ENCODE measurements at regions not wholly inside any gene's neighbourhood (a gene's known extent, or its start where the extent isn't known, plus 50 kb on each side); places are given as distances from the start of the nearest gene placed in this dataset.

DNA sequence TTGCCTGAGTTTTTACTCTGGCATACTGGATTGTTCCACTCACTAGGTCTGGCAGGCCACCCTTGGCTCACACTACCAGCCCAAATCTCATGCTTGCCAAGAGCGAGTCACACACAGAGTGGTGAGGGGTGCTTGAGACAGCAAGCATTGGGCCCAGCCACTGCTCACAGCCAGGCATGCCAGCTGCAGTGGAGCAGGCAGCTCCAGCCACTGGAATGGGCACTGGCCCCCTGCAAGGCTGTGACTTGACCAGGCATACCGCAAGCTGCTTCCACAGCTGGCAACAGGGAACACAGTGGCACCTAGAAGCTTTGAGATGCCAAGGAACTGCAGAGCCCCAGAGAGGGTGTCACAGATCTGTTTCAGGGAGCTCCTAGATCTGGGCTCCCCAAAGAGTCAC lies 488.5 kb downstream of the LRFN5 start:
- Histone ChIP-seq H3K4me3 (ENCODE audit: low read depth, low read length, poor library complexity, severe bottlenecking) (no peak overlapping the region), H3K27me3 (replicated peaks; ENCODE audit: insufficient read depth, low read depth, low read length, poor library complexity) (no peaks in the 10 kb centered on the region), H3K36me3 (ENCODE audit: insufficient read depth, low read length, poor library complexity, severe bottlenecking) (no peaks in the 10 kb centered on the region), H3K9me3 (ENCODE audit: low read depth, low read length, poor library complexity, severe bottlenecking) (no peaks in the 10 kb centered on the region), H3K4me1 (ENCODE audit: insufficient read depth, low read length, poor library complexity, severe bottlenecking) (no peaks in the 10 kb centered on the region), H3K27ac (ENCODE audit: low read depth, low read length, poor library complexity, severe bottlenecking) (no peak overlapping the region)
- ChIA-PET CTCF (no interaction called here), POLR2A (ENCODE audit: low non-redundant PET) (no interaction called here)
- no peak for TF ChIP-seq EZH2 (IDR thresholded peaks at IDR 0.05; ENCODE audit: borderline replicate concordance, low read depth, low read length, poor library complexity, severe bottlenecking)
- TF ChIP-seq CTCF (conservative IDR thresholded peaks at IDR 0.05; ENCODE audit: low read depth, low read length) = no peak
- intact Hi-C loops (cut with micrococcal nuclease; ENCODE audit: unreplicated experiment) = no loop called here
- no TSS peak for BruUV-seq (replicated peaks)
- no peak for DNase-seq (ENCODE audit: low spot score)

- ChIA-PET POLR2A (ENCODE audit: low non-redundant PET) (no interaction called here), CTCF (interaction anchor here (1.0 kb wide), 1 partner anchor 92 kb away, joined by 3 read pairs; no protein-coding TSS in a partner anchor)
- Histone ChIP-seq H3K9me3 (ENCODE audit: low read depth, low read length, poor library complexity, severe bottlenecking) (no peaks in the 10 kb centered on the region), H3K4me1 (ENCODE audit: insufficient read depth, low read length, poor library complexity, severe bottlenecking) (no peaks in the 10 kb centered on the region), H3K36me3 (ENCODE audit: insufficient read depth, low read length, poor library complexity, severe bottlenecking) (no peaks in the 10 kb centered on the region), H3K4me3 (ENCODE audit: low read depth, low read length, poor library complexity, severe bottlenecking) (no peak overlapping the region), H3K27me3 (replicated peaks; ENCODE audit: insufficient read depth, low read depth, low read length, poor library complexity) (no peaks in the 10 kb centered on the region), H3K27ac (ENCODE audit: low read depth, low read length, poor library complexity, severe bottlenecking) (no peak overlapping the region)
- intact Hi-C loops (cut with micrococcal nuclease; ENCODE audit: unreplicated experiment) = no loop called here
- no peak for TF ChIP-seq EZH2 (IDR thresholded peaks at IDR 0.05; ENCODE audit: borderline replicate concordance, low read depth, low read length, poor library complexity, severe bottlenecking)
- TF ChIP-seq CTCF (conservative IDR thresholded peaks at IDR 0.05; ENCODE audit: low read depth, low read length) = no peak
- DNase-seq (ENCODE audit: low spot score) = no peak
- no TSS peak for BruUV-seq (replicated peaks)
Observed at GRCh38 chr14:42090122-42090521, 483.4 kb downstream of the LRFN5 start.

DNA sequence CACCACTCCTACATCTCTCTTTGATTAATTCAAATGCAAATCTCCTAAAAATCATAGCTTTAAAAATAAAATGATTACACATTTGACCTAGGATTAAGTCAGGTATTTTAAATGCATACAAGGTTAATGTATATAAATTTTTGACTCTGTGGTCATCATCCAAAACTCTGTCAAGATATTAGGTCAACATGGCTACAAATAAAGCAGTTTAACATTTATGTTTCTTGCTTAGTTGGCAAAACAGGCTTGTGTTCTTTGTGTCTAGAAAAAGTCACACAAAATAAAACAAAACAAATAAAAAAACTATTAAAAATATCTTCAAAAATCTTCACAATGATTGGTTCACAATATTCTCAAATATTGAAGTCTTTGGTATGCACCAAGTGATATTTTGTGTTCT lies 473.2 kb downstream of the LRFN5 start:
- no peaks in the 10 kb centered on the region for H3K27me3 ChIP-seq (replicated peaks; ENCODE audit: insufficient read depth, low read depth, low read length, poor library complexity)
- intact Hi-C loops (cut with micrococcal nuclease; ENCODE audit: unreplicated experiment) = no loop called here

More for the DNA sequence above, 473.2 kb downstream of the LRFN5 start:
- H3K36me3 ChIP-seq (ENCODE audit: insufficient read depth, low read length, poor library complexity, severe bottlenecking) = no peaks in the 10 kb centered on the region
- no peak overlapping the region for H3K4me3 ChIP-seq (ENCODE audit: low read depth, low read length, poor library complexity, severe bottlenecking)
- POLR2A ChIA-PET (ENCODE audit: low non-redundant PET) = interaction anchor here (0.7 kb wide), 1 partner anchor 926 kb away, joined by 3 read pairs; no protein-coding TSS in a partner anchor
- H3K4me1 ChIP-seq (ENCODE audit: insufficient read depth, low read length, poor library complexity, severe bottlenecking) = no peaks in the 10 kb centered on the region
- no peak for TF ChIP-seq CTCF (conservative IDR thresholded peaks at IDR 0.05; ENCODE audit: low read depth, low read length)
- TF ChIP-seq EZH2 (IDR thresholded peaks at IDR 0.05; ENCODE audit: borderline replicate concordance, low read depth, low read length, poor library complexity, severe bottlenecking) = no peak
- CTCF ChIA-PET = no interaction called here
- no TSS peak for BruUV-seq (replicated peaks)
- no peak for DNase-seq (ENCODE audit: low spot score)
- no peak overlapping the region for H3K27ac ChIP-seq (ENCODE audit: low read depth, low read length, poor library complexity, severe bottlenecking)
- H3K9me3 ChIP-seq (ENCODE audit: low read depth, low read length, poor library complexity, severe bottlenecking) = no peaks in the 10 kb centered on the region
